ENCODE measurements at regions not wholly inside any gene's neighbourhood (a gene's known extent, or its start where the extent isn't known, plus 50 kb on each side); places are given as distances from the start of the nearest gene placed in this dataset.

- TF ChIP-seq CTCF (IDR thresholded peaks at IDR 0.05) = no peak
- no peaks in the 10 kb centered on the region for H3K79me2 ChIP-seq
- no peaks in the 10 kb centered on the region for H3K4me1 ChIP-seq
- H3K9me3 ChIP-seq (ENCODE audit: control insufficient read depth, low read length) = no peaks in the 10 kb centered on the region
- H3K4me3 ChIP-seq (ENCODE audit: low read depth, low read length) = no peak overlapping the region
- H3K27ac ChIP-seq = no peak overlapping the region
- no peaks in the 10 kb centered on the region for H3K36me3 ChIP-seq (ENCODE audit: control insufficient read depth, insufficient read depth, low read length)
- H3K27me3 ChIP-seq (ENCODE audit: control insufficient read depth, insufficient read depth, low read length) = no peaks in the 10 kb centered on the region
- H2AFZ ChIP-seq = no peak overlapping the region
- H3K4me2 ChIP-seq (ENCODE audit: low read length) = no peak overlapping the region
- H3K9ac ChIP-seq = no peak overlapping the region
Measured at GRCh38 chr1:47705517-47706130, 267.8 kb downstream of the FOXD2 start.

- H3K9me3 ChIP-seq (ENCODE audit: control insufficient read depth, low read length) = no peaks in the 10 kb centered on the region
- H3K79me2 ChIP-seq = no peaks in the 10 kb centered on the region
- H3K4me1 ChIP-seq = no peaks in the 10 kb centered on the region
- H3K36me3 ChIP-seq (ENCODE audit: control insufficient read depth, insufficient read depth, low read length) = no peaks in the 10 kb centered on the region
- H3K9ac ChIP-seq = no peak overlapping the region
- no peak overlapping the region for H3K4me3 ChIP-seq (ENCODE audit: low read depth, low read length)
- H3K27me3 ChIP-seq (ENCODE audit: control insufficient read depth, insufficient read depth, low read length) = no peaks in the 10 kb centered on the region
- no peak overlapping the region for H2AFZ ChIP-seq
- H3K27ac ChIP-seq = no peak overlapping the region
- no peak for TF ChIP-seq CTCF (IDR thresholded peaks at IDR 0.05)
- H3K4me2 ChIP-seq (ENCODE audit: low read length) = no peak overlapping the region
Measured at GRCh38 chr1:47707503-47707902, 269.7 kb downstream of the FOXD2 start.

- Histone ChIP-seq H3K4me2 (ENCODE audit: low read length) (no peak overlapping the region), H3K9me3 (ENCODE audit: control insufficient read depth, low read length) (no peaks in the 10 kb centered on the region), H3K9ac (no peak overlapping the region), H3K36me3 (ENCODE audit: control insufficient read depth, insufficient read depth, low read length) (no peaks in the 10 kb centered on the region), H2AFZ (no peak overlapping the region), H3K4me3 (ENCODE audit: low read depth, low read length) (no peak overlapping the region), H3K4me1 (no peaks in the 10 kb centered on the region), H3K27me3 (ENCODE audit: control insufficient read depth, insufficient read depth, low read length) (no peaks in the 10 kb centered on the region), H3K79me2 (no peaks in the 10 kb centered on the region), H3K27ac (no peak overlapping the region)
- no peak for TF ChIP-seq CTCF (IDR thresholded peaks at IDR 0.05)
Measured at GRCh38 chr1:47708019-47708535, 270.2 kb downstream of the FOXD2 start.

GRCh38 chr1:47708658-47709018, 270.8 kb downstream of the FOXD2 start:
- H3K36me3 ChIP-seq (ENCODE audit: control insufficient read depth, insufficient read depth, low read length) = no peaks in the 10 kb centered on the region

More at GRCh38 chr1:47708658-47709018, 270.8 kb downstream of the FOXD2 start:
- Histone ChIP-seq H3K27me3 (ENCODE audit: control insufficient read depth, insufficient read depth, low read length) (no peaks in the 10 kb centered on the region), H3K79me2 (no peaks in the 10 kb centered on the region), H3K4me3 (ENCODE audit: low read depth, low read length) (peak overlapping the region; percentile 26), H3K9me3 (ENCODE audit: control insufficient read depth, low read length) (no peaks in the 10 kb centered on the region), H3K4me2 (ENCODE audit: low read length) (peak overlapping the region; percentile 64), H3K27ac (no peak overlapping the region), H3K9ac (no peak overlapping the region), H2AFZ (no peak overlapping the region), H3K4me1 (no peaks in the 10 kb centered on the region)
- TF ChIP-seq CTCF (IDR thresholded peaks at IDR 0.05) = no peak
